ENCODE measurements at regions not wholly inside any gene's neighbourhood (a gene's known extent, or its start where the extent isn't known, plus 50 kb on each side); places are given as distances from the start of the nearest gene placed in this dataset.
"Not testable (repeated sequence)": the region's sequence is repeated elsewhere in the genome, so short reads cannot be mapped to it uniquely, and the experiment has no call there.

DNA sequence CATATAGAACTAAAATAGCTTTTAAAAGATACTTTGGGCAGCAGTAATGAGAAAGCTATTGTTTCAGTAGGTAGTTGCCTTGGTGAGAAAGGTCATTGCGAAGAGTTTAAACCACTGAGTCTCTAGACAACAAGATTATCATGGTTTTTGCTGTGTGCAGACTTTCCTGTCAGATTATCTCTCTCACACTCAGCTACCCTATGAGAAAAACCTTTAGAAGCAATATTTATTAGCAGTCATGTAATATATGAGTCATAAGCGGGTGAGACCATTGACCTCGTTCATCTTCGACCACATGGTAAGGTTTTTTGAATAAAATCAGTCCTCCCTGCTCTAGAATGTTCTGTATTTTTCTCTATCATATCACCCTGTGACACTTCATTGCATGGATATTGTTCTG, 59.9 kb downstream of the GPR65 start:
- DNase-seq: no peak

- no peak for DNase-seq
These were observed 64.7 kb downstream of the GPR65 start for GRCh38 chr14:88069677-88070076.

DNA sequence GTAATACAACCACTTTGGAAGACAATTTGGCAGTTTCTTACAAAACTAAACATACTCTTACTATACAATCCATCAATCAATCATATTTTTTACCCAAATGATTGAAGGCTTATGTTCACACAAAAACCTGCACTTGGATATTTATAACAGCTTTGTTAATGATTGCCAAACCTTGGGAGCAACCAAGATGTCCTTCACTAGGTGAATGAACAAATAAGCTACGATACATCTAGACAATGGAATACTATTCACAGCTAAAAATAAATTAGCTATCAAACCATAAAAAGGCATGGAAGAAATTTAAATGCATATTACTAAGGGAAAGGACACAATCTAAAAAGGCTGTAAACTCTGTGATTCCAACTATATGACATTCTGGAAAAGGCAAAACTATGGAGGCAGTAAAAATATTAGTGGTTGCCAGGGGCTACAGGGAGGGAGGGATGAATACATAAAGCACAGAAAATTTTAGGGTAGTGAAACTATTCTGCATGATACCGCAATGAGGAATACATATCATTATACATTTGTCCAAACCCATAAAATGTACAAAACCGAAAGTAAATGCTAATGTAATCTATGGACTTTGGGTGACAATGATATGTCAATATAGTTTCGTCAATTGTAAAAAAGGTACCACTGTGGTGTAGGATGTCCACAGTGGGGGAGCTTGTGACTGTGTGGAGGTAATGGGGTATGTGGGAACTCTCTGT, 70.5 kb downstream of the GPR65 start:
- no peak for DNase-seq

- DNase-seq: no peak
These were observed 73.6 kb downstream of the GPR65 start for GRCh38 chr14:88078525-88078924.

GRCh38 chr14:88079624-88080023, 74.7 kb downstream of the GPR65 start:
- peak; percentile 52 for DNase-seq

DNA sequence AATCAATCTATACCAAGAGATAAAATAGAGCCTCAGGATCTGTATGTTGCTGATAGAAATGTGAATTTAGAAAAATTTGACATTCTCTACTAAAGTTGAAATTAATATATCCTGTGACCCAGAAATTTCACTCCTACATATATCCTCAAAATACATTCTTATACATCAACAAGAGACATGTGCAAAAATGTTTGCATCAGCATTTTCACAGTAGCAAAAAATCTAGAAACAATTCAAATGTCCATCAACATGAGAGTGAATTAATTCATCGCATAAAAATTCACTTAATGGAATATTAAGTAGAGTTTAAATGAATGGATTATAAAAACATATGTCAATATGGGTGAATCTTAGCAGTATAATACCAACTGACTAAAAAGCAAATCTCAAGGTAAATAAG, 80.8 kb downstream of the GPR65 start:
- DNase-seq: no peak

- DNase-seq: no peak
These were observed 84.5 kb downstream of the GPR65 start for GRCh38 chr14:88089445-88089844.

GRCh38 chr14:88092529-88092928, 87.6 kb downstream of the GPR65 start:
- DNase-seq: no peak

DNA sequence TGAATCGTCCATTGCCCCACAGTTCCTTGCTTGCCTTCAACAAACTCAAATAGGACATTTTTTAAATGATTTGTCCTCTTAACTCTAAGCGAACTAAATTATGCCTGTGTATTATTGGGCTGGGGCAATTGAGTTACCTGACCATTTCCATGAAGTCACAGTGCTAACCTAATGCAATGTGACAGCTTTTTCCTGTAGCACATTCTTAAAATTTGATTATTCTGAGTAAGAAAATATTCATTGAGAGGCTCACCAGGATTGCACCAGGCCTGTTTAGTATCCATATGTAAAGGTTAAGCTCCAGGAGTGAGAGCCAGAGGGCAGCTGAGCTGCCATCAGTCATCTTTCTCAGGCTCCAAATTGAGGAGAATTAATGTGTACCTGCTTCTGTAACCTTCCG, 90.9 kb downstream of the GPR65 start:
- DNase-seq: no peak

GRCh38 chr14:88098163-88098562, 93.2 kb downstream of the GPR65 start:
- no peak for DNase-seq

GRCh38 chr14:88104710-88105109, 99.8 kb downstream of the GPR65 start:
- no peak for DNase-seq

DNA sequence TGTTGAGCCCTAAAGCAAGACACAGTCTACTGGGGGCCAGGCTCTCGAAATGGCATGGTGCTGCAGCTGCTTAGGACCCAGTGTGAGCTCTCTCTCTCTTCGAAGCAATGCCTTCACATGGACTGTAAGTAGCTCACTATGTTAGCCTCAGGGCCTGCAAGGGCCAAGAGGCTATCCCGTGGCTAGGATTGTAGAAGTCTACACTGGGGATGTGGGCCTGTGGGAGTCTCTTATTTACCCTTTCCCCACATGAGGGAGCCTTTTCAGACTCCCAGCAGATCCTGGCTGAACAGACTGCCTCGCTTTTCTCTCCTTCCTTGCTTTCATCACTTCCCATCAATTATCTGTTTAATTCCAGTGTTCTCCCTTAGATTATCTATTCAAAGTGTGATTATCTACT, 101.4 kb downstream of the GPR65 start:
- DNase-seq: no peak

DNA sequence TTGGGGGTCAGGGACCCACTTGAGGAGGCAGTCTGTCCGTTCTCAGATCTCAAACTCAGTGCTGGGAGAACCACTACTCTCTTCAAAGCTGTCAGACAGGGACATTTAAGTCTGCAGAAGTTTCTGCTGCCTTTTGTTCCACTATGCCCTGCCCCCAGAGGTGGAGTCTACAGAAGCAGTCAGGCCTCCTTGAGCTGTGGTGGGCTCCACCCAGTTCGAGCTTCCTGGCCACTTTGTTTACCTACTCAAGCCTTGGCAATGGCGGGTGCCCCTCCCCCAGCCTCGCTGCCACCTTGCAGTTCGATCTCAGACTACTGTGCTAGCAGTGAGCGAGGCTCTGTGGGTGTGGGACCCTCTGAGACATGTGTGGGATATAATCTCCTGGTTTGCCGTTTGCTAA, 122.7 kb downstream of the GPR65 start:
- not testable (repeated sequence) for DNase-seq

- DNase-seq: no peak
These were observed 123.9 kb downstream of the GPR65 start for GRCh38 chr14:88128816-88129215.

GRCh38 chr14:88129306-88130056, 124.5 kb downstream of the GPR65 start:
- DNase-seq: no peak

- DNase-seq: no peak
These were observed 125.1 kb downstream of the GPR65 start for GRCh38 chr14:88130057-88130432.

All from NCI-H1105 treated with DMSO at 0.1 percent for 48 hours (cell line).